ENCODE measurements at regions not wholly inside any gene's neighbourhood (a gene's known extent, or its start where the extent isn't known, plus 50 kb on each side); places are given as distances from the start of the nearest gene placed in this dataset.

- no peak for DNase-seq
Measured at GRCh38 chr3:73677336-73678024, 52.7 kb upstream of the PDZRN3 start.
